MM.1S (cell line): ENCODE measurements at regions not wholly inside any gene's neighbourhood (a gene's known extent, or its start where the extent isn't known, plus 50 kb on each side); places are given as distances from the start of the nearest gene placed in this dataset.

ENCODE experiments used
- EZH2 ChIP-seq: fragments of 300-600 bp; sonication (generic); optimal IDR thresholded peaks from 2 replicates; pipeline ENCODE3; 2017; ENCODE audit warnings: low read depth, mild to moderate bottlenecking, antibody characterized with exemption, low read length, mixed read lengths
- EZH2phosphoT487 ChIP-seq: fragments of 300-600 bp; sonication (generic); IDR thresholded peaks from 2 replicates; pipeline ENCODE4 v1.6.1; 2018; ENCODE audit warnings: antibody characterized with exemption, low read length
- TF ChIP-seq, protein P1 (sequence below): fragments of 300-600 bp; sonication (generic); IDR thresholded peaks from 2 replicates; pipeline ENCODE4 v1.5.1; 2016; ENCODE audit warnings: antibody characterized with exemption, low read length, mixed read lengths

- no peak for TF ChIP-seq EZH2
- TF ChIP-seq, protein P1, sequence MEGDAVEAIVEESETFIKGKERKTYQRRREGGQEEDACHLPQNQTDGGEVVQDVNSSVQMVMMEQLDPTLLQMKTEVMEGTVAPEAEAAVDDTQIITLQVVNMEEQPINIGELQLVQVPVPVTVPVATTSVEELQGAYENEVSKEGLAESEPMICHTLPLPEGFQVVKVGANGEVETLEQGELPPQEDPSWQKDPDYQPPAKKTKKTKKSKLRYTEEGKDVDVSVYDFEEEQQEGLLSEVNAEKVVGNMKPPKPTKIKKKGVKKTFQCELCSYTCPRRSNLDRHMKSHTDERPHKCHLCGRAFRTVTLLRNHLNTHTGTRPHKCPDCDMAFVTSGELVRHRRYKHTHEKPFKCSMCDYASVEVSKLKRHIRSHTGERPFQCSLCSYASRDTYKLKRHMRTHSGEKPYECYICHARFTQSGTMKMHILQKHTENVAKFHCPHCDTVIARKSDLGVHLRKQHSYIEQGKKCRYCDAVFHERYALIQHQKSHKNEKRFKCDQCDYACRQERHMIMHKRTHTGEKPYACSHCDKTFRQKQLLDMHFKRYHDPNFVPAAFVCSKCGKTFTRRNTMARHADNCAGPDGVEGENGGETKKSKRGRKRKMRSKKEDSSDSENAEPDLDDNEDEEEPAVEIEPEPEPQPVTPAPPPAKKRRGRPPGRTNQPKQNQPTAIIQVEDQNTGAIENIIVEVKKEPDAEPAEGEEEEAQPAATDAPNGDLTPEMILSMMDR = no peak
- TF ChIP-seq EZH2phosphoT487 = no peak
Measured at GRCh38 chr13:80451641-80452040, 110.7 kb upstream of the SPRY2 start.
